HCT116 (cell line): ENCODE measurements at regions not wholly inside any gene's neighbourhood (a gene's known extent, or its start where the extent isn't known, plus 50 kb on each side); places are given as distances from the start of the nearest gene placed in this dataset.

Experiments used
- ATAC-seq: fragments of 200-7000 bp; cut with Tn5 transposase; 2 replicates; pipeline ENCODE4 v1.9.1; 2020; ENCODE audit warnings: mild to moderate bottlenecking, moderate library complexity
- BruUV-seq: library from RNA; stranded (reverse); fragments of 400-500 nt; replicated peaks from 2 replicates; lab custom pipeline; 2021; lab: Mats Ljungman, UMichigan
- CTCF ChIA-PET: fragments of 300-600 bp; sonication (Branson Sonifier 250); formaldehyde crosslinking; loops from one replicate; lab custom pipeline; 2021; ENCODE audit warnings: antibody characterized with exemption; lab: Charles Lee
- POLR2A ChIA-PET: fragments of 300-600, 350-600 bp; sonication (Branson Sonifier 250); formaldehyde crosslinking; loops from one replicate; lab custom pipeline; 2021; ENCODE audit warnings: antibody characterized with exemption; lab: Charles Lee
- RAD21 ChIA-PET, 2 experiments: fragments of 300-600 bp; sonication (Branson Sonifier 250); formaldehyde crosslinking; loops; one replicate each; lab custom pipeline; 2023; ENCODE audit warnings: low total read pairs in 2 of 2; ENCODE audit not compliant: uncharacterized antibody in 2 of 2, unreplicated experiment in 2 of 2, low non-redundant PET in 1 of 2; lab: Charles Lee
- DNase-seq: peaks from one replicate; pipeline ENCODE4 v3.0.0-alpha.2; 2010; ENCODE audit warnings: low read depth, low spot score
- H2AFZ ChIP-seq: fragments of 200-600 bp; shearing (Covaris generic), sonication (generic); 2 replicates; pipeline ENCODE4 v1.6.1; 2017; ENCODE audit warnings: low read depth, mixed run types, mixed read lengths, antibody characterized with exemption, low read length; ENCODE audit not compliant: poor library complexity, severe bottlenecking
- H3K27ac ChIP-seq: 2 replicates; pipeline ENCODE4 v1.5.1; 2012; ENCODE audit warnings: low read depth, low read length
- H3K27me3 ChIP-seq: fragments of 200-600 bp; sonication (generic); 2 replicates; pipeline ENCODE4 v1.6.1; 2016; ENCODE audit warnings: mixed run types, low read length, mixed read lengths; ENCODE audit not compliant: insufficient read depth
- H3K36me3 ChIP-seq, 2 experiments: fragments of 200-500 bp in 1 of 2; fragments of 200-600 bp in 1 of 2; sonication (Bioruptor generic) in 1 of 2; sonication (generic) in 1 of 2; 2 replicates each; pipeline versions ENCODE4 v1.5.1 to v1.6.1; 2014 to 2016; ENCODE audit warnings: low read length in 2 of 2, inconsistent platforms in 1 of 2, mixed read lengths in 1 of 2, mixed run types in 1 of 2; ENCODE audit not compliant: insufficient read depth in 2 of 2, control insufficient read depth in 1 of 2
- H3K4me1 ChIP-seq, 2 experiments: fragments of 200-600 bp in 1 of 2; sonication (generic) in 1 of 2; 2 replicates each; pipeline versions ENCODE4 v1.5.1 to v1.6.1; 2012 to 2017; ENCODE audit warnings: low read length in 2 of 2, inconsistent platforms in 1 of 2, mild to moderate bottlenecking in 1 of 2, mixed read lengths in 1 of 2, mixed run types in 1 of 2, moderate library complexity in 1 of 2; ENCODE audit not compliant: insufficient read depth in 2 of 2, control insufficient read depth in 1 of 2
- H3K4me2 ChIP-seq: fragments of 200-600 bp; sonication (generic); 2 replicates; pipeline ENCODE4 v1.6.1; 2017; ENCODE audit warnings: mixed run types, low read length, mixed read lengths
- H3K4me3 ChIP-seq, 2 experiments: fragments of 200-600 bp in 1 of 2; sonication (generic) in 1 of 2; replicated peaks in 1 of 2; 2 replicates each; pipeline ENCODE4 v1.5.1; 2011 to 2016; ENCODE audit warnings: low read length in 2 of 2, control low read depth in 1 of 2, low read depth in 1 of 2, mild to moderate bottlenecking in 1 of 2, mixed read lengths in 1 of 2, mixed run types in 1 of 2
- H3K79me2 ChIP-seq: fragments of 200-600 bp; sonication (generic); 2 replicates; pipeline ENCODE4 v1.6.1; 2017; ENCODE audit warnings: mild to moderate bottlenecking, mixed run types, low read length, moderate library complexity, mixed read lengths; ENCODE audit not compliant: insufficient read depth
- H3K9ac ChIP-seq: fragments of 200-600 bp; sonication (generic); 2 replicates; pipeline ENCODE4 v1.6.1; 2016; ENCODE audit warnings: low read length, mixed read lengths
- H3K9me2 ChIP-seq: fragments of 200-600 bp; sonication (generic), shearing (Covaris generic); 2 replicates; pipeline ENCODE4 v1.6.1; 2017; ENCODE audit warnings: mixed run types, mild to moderate bottlenecking, moderate library complexity; ENCODE audit not compliant: insufficient read depth
- H3K9me3 ChIP-seq, 2 experiments: fragments of 200-500 bp in 1 of 2; fragments of 200-600 bp in 1 of 2; sonication (Bioruptor generic) in 1 of 2; sonication (generic) in 1 of 2; 2 replicates each; pipeline ENCODE4 v1.6.1; 2014 to 2017; ENCODE audit warnings: low read length in 2 of 2, mixed read lengths in 2 of 2, inconsistent platforms in 1 of 2, low read depth in 1 of 2, mild to moderate bottlenecking in 1 of 2, mixed run types in 1 of 2, moderate library complexity in 1 of 2; ENCODE audit not compliant: control insufficient read depth in 1 of 2, insufficient read depth in 1 of 2
- H4K20me1 ChIP-seq: fragments of 200-600 bp; sonication (generic), shearing (Covaris generic); 2 replicates; pipeline ENCODE4 v1.6.1; 2017; ENCODE audit warnings: mixed run types, mild to moderate bottlenecking, moderate library complexity; ENCODE audit not compliant: insufficient read depth
- CBX3 ChIP-seq: IDR thresholded peaks from 2 replicates; pipeline ENCODE4 v1.6.1; 2012; ENCODE audit warnings: low read depth
- CTCF ChIP-seq, 3 experiments: fragments of 200-600 bp in 1 of 3; sonication (generic) in 1 of 3; IDR thresholded peaks in 2 of 3; conservative IDR thresholded peaks in 1 of 3; 2 replicates each; pipeline ENCODE4 v1.5.1; 2012 to 2017; ENCODE audit warnings: low read depth in 2 of 3, low read length in 2 of 3, antibody characterized with exemption in 1 of 3, borderline replicate concordance in 1 of 3, control low read depth in 1 of 3, mild to moderate bottlenecking in 1 of 3, mixed read lengths in 1 of 3, mixed run types in 1 of 3, moderate library complexity in 1 of 3; ENCODE audit not compliant: insufficient read depth in 1 of 3
- EZH2phosphoT487 ChIP-seq: fragments of 200-600 bp; IDR thresholded peaks from 2 replicates; pipeline ENCODE4 v1.6.1; 2018; ENCODE audit warnings: antibody characterized with exemption, borderline replicate concordance
- FOSL1 ChIP-seq: IDR thresholded peaks from 2 replicates; pipeline ENCODE4 v1.6.1; 2012; ENCODE audit warnings: low read depth
- POLR2A ChIP-seq: IDR thresholded peaks from 2 replicates; pipeline ENCODE4 v1.7.0; 2011; ENCODE audit warnings: borderline replicate concordance; ENCODE audit not compliant: insufficient read depth, insufficient read length; ENCODE audit errors: extremely low read depth
- POLR2AphosphoS5 ChIP-seq: IDR thresholded peaks from 2 replicates; pipeline ENCODE4 v1.6.1; 2011; ENCODE audit warnings: mild to moderate bottlenecking, low read depth, low read length, moderate library complexity
- SP1 ChIP-seq: IDR thresholded peaks from 2 replicates; pipeline ENCODE4 v1.6.1; 2012; ENCODE audit warnings: low read depth
- SRF ChIP-seq: IDR thresholded peaks from 2 replicates; pipeline ENCODE4 v1.6.1; 2012; ENCODE audit warnings: low read depth
- intact Hi-C: fragments of 100-400 bp; cut with micrococcal nuclease; formaldehyde crosslinking; loops from 2 replicates; pipeline ENCODE4 v1.10.0; 2022

GRCh38 chr3:43790060-43790459 is 99.3 kb downstream of the ABHD5 start (continued):
- TF ChIP-seq CTCF (IDR thresholded peaks at IDR 0.05 in 2 of 3, conservative IDR thresholded peaks at IDR 0.05 in 1 of 3; ENCODE audit: borderline replicate concordance in 1 of 3, insufficient read depth in 1 of 3, low read depth in 2 of 3, low read length in 2 of 3), result no peak
- TF ChIP-seq EZH2phosphoT487, result no peak
- no peak for TF ChIP-seq CBX3
- no peak for TF ChIP-seq POLR2A
- TF ChIP-seq SRF, result no peak
- no peak for TF ChIP-seq SP1
- TF ChIP-seq POLR2AphosphoS5, result no peak

- peaks cover 27% of the 10 kb centered on the region; the same call in 1 of the 2 replicates for H3K27me3 ChIP-seq
- RAD21 ChIA-PET, result no interaction called here
- H3K9ac ChIP-seq, result no peak overlapping the region
- no TSS peak for BruUV-seq
- no peak overlapping the region for H3K4me2 ChIP-seq
- no peaks in the 10 kb centered on the region for H3K9me2 ChIP-seq
- no peak overlapping the region for H3K27ac ChIP-seq
- no peak overlapping the region for H3K4me3 ChIP-seq
- intact Hi-C loops, result no loop called here
- no peak for TF ChIP-seq SRF
- no peak for TF ChIP-seq FOSL1
- POLR2A ChIA-PET, result no interaction called here
- no peaks in the 10 kb centered on the region for H3K79me2 ChIP-seq
- CTCF ChIA-PET, result no interaction called here
- H2AFZ ChIP-seq, result no peak overlapping the region
- H4K20me1 ChIP-seq, result no peaks in the 10 kb centered on the region
- H3K9me3 ChIP-seq, result no peaks in the 10 kb centered on the region
- DNase-seq, result no peak
- no peaks in the 10 kb centered on the region for H3K36me3 ChIP-seq
- H3K4me1 ChIP-seq, result peaks cover 0 to 8% of the 10 kb centered on the region in 2 experiments; a peak in 1 of 4 replicates
- ATAC-seq, result no peak
These were observed 99.7 kb downstream of the ABHD5 start for GRCh38 chr3:43790476-43790875.
